K562 (cell line): ENCODE measurements at regions not wholly inside any gene's neighbourhood (a gene's known extent, or its start where the extent isn't known, plus 50 kb on each side); places are given as distances from the start of the nearest gene placed in this dataset.

Experiments used
- ATAC-seq: fragments of 200-7000 bp; cut with Tn5 transposase; 3 replicates; pipeline ENCODE4 v1.9.1; 2020; ENCODE audit warnings: moderate library complexity
- BruUV-seq: library from RNA; stranded (reverse); fragments of 400-500 nt; replicated peaks from 2 replicates; lab custom pipeline; 2021; lab: Mats Ljungman, UMichigan
- CTCF ChIA-PET: fragments of 300-600 bp; formaldehyde crosslinking; extraction: SDS; loops from one replicate; lab custom pipeline; 2021; ENCODE audit warnings: low intra/inter-chr PET ratio; lab: Yijun Ruan, JAX
- POLR2A ChIA-PET: fragments of 300-600, 350-650 bp; sonication (Branson Sonifier 250); formaldehyde crosslinking; extraction: SDS; loops from one replicate; lab custom pipeline; 2021; ENCODE audit warnings: antibody characterized with exemption, inconsistent platforms; lab: Yijun Ruan, JAX
- DNase-seq, 4 experiments: peaks; one replicate each; pipeline versions ENCODE4 v3.0.0 to v3.0.0-alpha.2; 2011 to 2018; ENCODE audit warnings: low spot score in 3 of 4, mixed read lengths in 3 of 4; ENCODE audit errors: extremely low read depth in 1 of 4
- FAIRE-seq: peaks from 2 replicates; lab custom pipeline; 2011; peaks lifted over from hg19 to GRCh38; lab: Jason Lieb, UNC
- H2AFZ ChIP-seq: 2 replicates; pipeline ENCODE4 v1.6.0; 2011; ENCODE audit warnings: low read depth, low read length, control low read depth, inconsistent platforms
- H3K27ac ChIP-seq: fragments of 200-600 bp; 3 replicates; pipeline ENCODE4 v1.8.0; 2011; ENCODE audit warnings: low read depth, mild to moderate bottlenecking, control low read depth, inconsistent platforms, low read length, moderate library complexity, mixed read lengths; ENCODE audit errors: extremely low read depth
- H3K27me3 ChIP-seq, 2 experiments: fragments of 300-600 bp in 1 of 2; 2 replicates in 1 of 2; 3 replicates in 1 of 2; pipeline versions ENCODE4 v1.6.0 to v1.8.0; 2011; ENCODE audit warnings: inconsistent platforms in 2 of 2, low read length in 2 of 2, mild to moderate bottlenecking in 1 of 2, mixed read lengths in 1 of 2, moderate library complexity in 1 of 2; ENCODE audit not compliant: control insufficient read depth in 2 of 2, insufficient read depth in 2 of 2
- H3K36me3 ChIP-seq: fragments of 300-600 bp; 3 replicates; pipeline ENCODE4 v1.8.0; 2011; ENCODE audit warnings: mild to moderate bottlenecking, low read length, inconsistent platforms; ENCODE audit not compliant: control insufficient read depth, insufficient read depth
- H3K4me1 ChIP-seq, 2 experiments: fragments of 200-600 bp in 1 of 2; replicated peaks in 1 of 2; 2 replicates in 1 of 2; 3 replicates in 1 of 2; pipeline versions ENCODE4 v1.5.1 to v1.8.0; 2011; ENCODE audit warnings: inconsistent platforms in 2 of 2, low read length in 2 of 2, mild to moderate bottlenecking in 1 of 2, mixed read lengths in 1 of 2, moderate library complexity in 1 of 2; ENCODE audit not compliant: control insufficient read depth in 2 of 2, insufficient read depth in 2 of 2
- H3K4me2 ChIP-seq: 2 replicates; pipeline ENCODE4 v1.6.1; 2011; ENCODE audit warnings: low read length, control low read depth, inconsistent platforms, mixed read lengths; ENCODE audit not compliant: insufficient read depth
- H3K4me3 ChIP-seq: fragments of 200-600 bp; sonication (generic), shearing (Covaris generic); 2 replicates; pipeline ENCODE4 v1.5.1; 2016; ENCODE audit warnings: control low read depth, inconsistent platforms
- H3K79me2 ChIP-seq: fragments of 200-600 bp; 3 replicates; pipeline ENCODE4 v1.8.0; 2011; ENCODE audit warnings: low read length, inconsistent platforms; ENCODE audit not compliant: control insufficient read depth, insufficient read depth
- H3K9ac ChIP-seq, 2 experiments: 2 replicates each; pipeline versions ENCODE4 v1.6.0 to v1.6.1; 2011; ENCODE audit warnings: low read depth in 2 of 2, low read length in 2 of 2, control low read depth in 1 of 2, inconsistent platforms in 1 of 2, mild to moderate bottlenecking in 1 of 2, mixed read lengths in 1 of 2; ENCODE audit not compliant: insufficient read depth in 1 of 2
- H3K9me1 ChIP-seq: one replicate; pipeline ENCODE4 v1.6.0; 2011; ENCODE audit warnings: inconsistent platforms, mild to moderate bottlenecking, low read length, moderate library complexity; ENCODE audit not compliant: control insufficient read depth, insufficient read depth
- H3K9me3 ChIP-seq: replicated peaks from 2 replicates; pipeline ENCODE4 v1.5.1; 2011; ENCODE audit warnings: low read depth, low read length, inconsistent platforms; ENCODE audit not compliant: control insufficient read depth, insufficient read depth
- H4K20me1 ChIP-seq: replicated peaks from 2 replicates; pipeline ENCODE4 v1.6.1; 2011; ENCODE audit warnings: low read length, inconsistent platforms, mixed read lengths; ENCODE audit not compliant: control insufficient read depth, insufficient read depth
- ATF7 ChIP-seq: fragments of 450-650 bp; IDR thresholded peaks from 2 replicates; pipeline ENCODE4 v1.7.1; 2014; ENCODE audit warnings: mild to moderate bottlenecking, moderate library complexity
- FOXK1 ChIP-seq: sonication (generic); formaldehyde crosslinking; IDR thresholded peaks from 2 replicates; pipeline ENCODE4 v1.8.0; 2022; ENCODE audit warnings: missing genetic modification reagents, mild to moderate bottlenecking, borderline replicate concordance
- GTF2E2 ChIP-seq: fragments of 200-800 bp; sonication (Bioruptor generic); IDR thresholded peaks from 2 replicates; pipeline ENCODE4 v1.6.1; 2016; ENCODE audit warnings: missing genetic modification characterization, missing compliant biosample characterization
- HNRNPK ChIP-seq: fragments of 200-400 bp; formaldehyde crosslinking; IDR thresholded peaks from one replicate; pipeline ENCODE4 v1.6.1; 2018; ENCODE audit warnings: mild to moderate bottlenecking, low read depth, low read length; ENCODE audit not compliant: poor library complexity, severe bottlenecking
- KLF10 ChIP-seq: fragments of 250-450 bp; sonication (Bioruptor Pico); IDR thresholded peaks from 2 replicates; pipeline ENCODE4 v1.6.1; 2021; ENCODE audit warnings: matching md5 sums
- MEF2A ChIP-seq: IDR thresholded peaks from 2 replicates; pipeline ENCODE4 v1.6.1; 2011; ENCODE audit warnings: low read depth, mild to moderate bottlenecking, low read length, moderate library complexity; ENCODE audit not compliant: control insufficient read depth
- NFIX ChIP-seq: fragments of 250-450 bp; sonication (Bioruptor Pico); IDR thresholded peaks from 2 replicates; pipeline ENCODE4 v1.4.0; 2020; ENCODE audit warnings: low read depth, mild to moderate bottlenecking, moderate library complexity
- STAG1 ChIP-seq: sonication (generic); formaldehyde crosslinking; IDR thresholded peaks from 2 replicates; pipeline ENCODE4 v1.5.0; 2020; ENCODE audit warnings: missing genetic modification reagents, borderline replicate concordance
- STAT5B ChIP-seq: fragments of 250-450 bp; sonication (Bioruptor Pico); IDR thresholded peaks from 2 replicates; pipeline ENCODE4 v1.8.0; 2021; ENCODE audit warnings: mild to moderate bottlenecking, inconsistent platforms
- TCFL5 ChIP-seq: fragments of 250-450 bp; sonication (Bioruptor Pico); conservative IDR thresholded peaks from 2 replicates; pipeline ENCODE4 v1.6.1; 2021; ENCODE audit warnings: mild to moderate bottlenecking, moderate library complexity, matching md5 sums
- U2AF1 ChIP-seq: fragments of 200-400 bp; formaldehyde crosslinking; optimal IDR thresholded peaks from 2 replicates; pipeline ENCODE3; 2017; ENCODE audit warnings: mild to moderate bottlenecking, low read depth, low read length, moderate library complexity
- ZFP1 ChIP-seq: fragments of 450-650 bp; formaldehyde crosslinking; IDR thresholded peaks from 2 replicates; pipeline ENCODE4 v1.4.0; 2020; ENCODE audit warnings: mild to moderate bottlenecking, mixed read lengths
- WGBS: fragments of 100-300 bp; shearing (Covaris generic); methylation state at CpG from one replicate; pipeline ENCODE4 v1.1.6; 2016; ENCODE audit warnings: low coverage, mixed read lengths; ENCODE audit not compliant: insufficient coverage; ENCODE audit errors: missing lambda C conversion rate; 5-methylcytosine and 5-hydroxymethylcytosine counted together
- in situ Hi-C: fragments of 300-500 bp; cut with MboI; formaldehyde crosslinking; loops from 4 replicates; pipeline ENCODE4 v1.15.0; 2018; ENCODE audit warnings: inconsistent platforms, mixed read lengths
- intact Hi-C: fragments of 100-400 bp; cut with micrococcal nuclease; formaldehyde crosslinking; loops from 2 replicates; pipeline ENCODE4 v1.14.2; 2022
- TF ChIP-seq, protein P1 (sequence below): fragments of 250-450 bp; sonication (Bioruptor Pico); IDR thresholded peaks from 2 replicates; pipeline ENCODE4 v1.9.0; 2021; ENCODE audit warnings: mild to moderate bottlenecking, inconsistent platforms

GRCh38 chr18:22349317-22349898 lies 68.3 kb downstream of the CTAGE1 start:
- ChIA-PET CTCF (no interaction called here), POLR2A (no interaction called here)
- 16% methylated on average over 11 of the region's 11 CpGs for WGBS
- no peak overlapping the region for H3K9ac ChIP-seq
- no peak for ATAC-seq
- no TSS peak for BruUV-seq
- H3K9me1 ChIP-seq: no peaks in the 10 kb centered on the region
- H3K79me2 ChIP-seq: no peaks in the 10 kb centered on the region
- H3K4me1 ChIP-seq: peaks cover 3 to 9% of the 10 kb centered on the region in 2 experiments; a peak in 2 of 5 replicates
- no peaks in the 10 kb centered on the region for H3K36me3 ChIP-seq
- intact Hi-C loops (no loop called here), in situ Hi-C loops (no loop called here)
- no peak for DNase-seq
- H3K4me3 ChIP-seq: no peak overlapping the region
- no peak for FAIRE-seq
- no peak for TF ChIP-seq STAT5B (CRISPR knock-in tag)
- TF ChIP-seq FOXK1 (CRISPR knock-in tag): no peak
- TF ChIP-seq STAG1: no peak
- no peak for TF ChIP-seq NFIX (CRISPR knock-in tag)
- no peak for TF ChIP-seq KLF10 (CRISPR knock-in tag)
- no peak for TF ChIP-seq TCFL5 (CRISPR knock-in tag)
- TF ChIP-seq ATF7: no peak
- TF ChIP-seq MEF2A: no peak
- TF ChIP-seq U2AF1: no peak
- TF ChIP-seq ZFP1 (CRISPR knock-in tag): no peak
- no peak for TF ChIP-seq GTF2E2 (tag)
- TF ChIP-seq HNRNPK: no peak
- TF ChIP-seq, protein P1, sequence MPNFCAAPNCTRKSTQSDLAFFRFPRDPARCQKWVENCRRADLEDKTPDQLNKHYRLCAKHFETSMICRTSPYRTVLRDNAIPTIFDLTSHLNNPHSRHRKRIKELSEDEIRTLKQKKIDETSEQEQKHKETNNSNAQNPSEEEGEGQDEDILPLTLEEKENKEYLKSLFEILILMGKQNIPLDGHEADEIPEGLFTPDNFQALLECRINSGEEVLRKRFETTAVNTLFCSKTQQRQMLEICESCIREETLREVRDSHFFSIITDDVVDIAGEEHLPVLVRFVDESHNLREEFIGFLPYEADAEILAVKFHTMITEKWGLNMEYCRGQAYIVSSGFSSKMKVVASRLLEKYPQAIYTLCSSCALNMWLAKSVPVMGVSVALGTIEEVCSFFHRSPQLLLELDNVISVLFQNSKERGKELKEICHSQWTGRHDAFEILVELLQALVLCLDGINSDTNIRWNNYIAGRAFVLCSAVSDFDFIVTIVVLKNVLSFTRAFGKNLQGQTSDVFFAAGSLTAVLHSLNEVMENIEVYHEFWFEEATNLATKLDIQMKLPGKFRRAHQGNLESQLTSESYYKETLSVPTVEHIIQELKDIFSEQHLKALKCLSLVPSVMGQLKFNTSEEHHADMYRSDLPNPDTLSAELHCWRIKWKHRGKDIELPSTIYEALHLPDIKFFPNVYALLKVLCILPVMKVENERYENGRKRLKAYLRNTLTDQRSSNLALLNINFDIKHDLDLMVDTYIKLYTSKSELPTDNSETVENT (CRISPR knock-in tag): no peak
- no peak overlapping the region for H3K4me2 ChIP-seq
- H3K27me3 ChIP-seq: peaks cover 35 to 41% of the 10 kb centered on the region in 2 experiments
- H4K20me1 ChIP-seq: no peaks in the 10 kb centered on the region; the same call in 1 of the 2 replicates
- H3K9me3 ChIP-seq: no peaks in the 10 kb centered on the region
- H3K27ac ChIP-seq: no peak overlapping the region
- H2AFZ ChIP-seq: no peak overlapping the region
